UCSD-AML1 (cell line): ENCODE measurements at regions not wholly inside any gene's neighbourhood (a gene's known extent, or its start where the extent isn't known, plus 50 kb on each side); places are given as distances from the start of the nearest gene placed in this dataset.

ENCODE experiments used
- DNase-seq: peaks from one replicate; lab custom pipeline; 2025; ENCODE audit not compliant: unreplicated experiment; lab: John Stamatoyannopoulos, UW

GRCh38 chr3:137958636-137959035 is 51.3 kb upstream of the CLDN18 start:
- DNase-seq, result no peak
